HUES6 (cell line): ENCODE measurements at regions not wholly inside any gene's neighbourhood (a gene's known extent, or its start where the extent isn't known, plus 50 kb on each side); places are given as distances from the start of the nearest gene placed in this dataset.

ENCODE experiments used
- H3K27ac ChIP-seq: 2 replicates; pipeline ENCODE4 v1.7.0; 2013; ENCODE audit warnings: low read depth, mild to moderate bottlenecking, low read length, inconsistent platforms
- H3K27me3 ChIP-seq: 2 replicates; pipeline ENCODE4 v1.6.1; 2013; ENCODE audit warnings: low read length; ENCODE audit not compliant: control insufficient read depth, insufficient read depth
- H3K36me3 ChIP-seq: 2 replicates; pipeline ENCODE4 v1.6.1; 2013; ENCODE audit warnings: low read length; ENCODE audit not compliant: control insufficient read depth, insufficient read depth
- H3K4me1 ChIP-seq: 2 replicates; pipeline ENCODE4 v1.6.1; 2013; ENCODE audit warnings: low read length; ENCODE audit not compliant: control insufficient read depth, insufficient read depth
- H3K4me3 ChIP-seq: 2 replicates; pipeline ENCODE4 v1.5.1; 2013; ENCODE audit warnings: low read depth, low read length
- H3K9ac ChIP-seq: one replicate; pipeline ENCODE4 v1.6.1; 2013; ENCODE audit warnings: mild to moderate bottlenecking, low read length
- H3K9me3 ChIP-seq: 2 replicates; pipeline ENCODE4 v1.6.1; 2013; ENCODE audit warnings: low read depth, low read length; ENCODE audit not compliant: control insufficient read depth, insufficient read depth

DNA sequence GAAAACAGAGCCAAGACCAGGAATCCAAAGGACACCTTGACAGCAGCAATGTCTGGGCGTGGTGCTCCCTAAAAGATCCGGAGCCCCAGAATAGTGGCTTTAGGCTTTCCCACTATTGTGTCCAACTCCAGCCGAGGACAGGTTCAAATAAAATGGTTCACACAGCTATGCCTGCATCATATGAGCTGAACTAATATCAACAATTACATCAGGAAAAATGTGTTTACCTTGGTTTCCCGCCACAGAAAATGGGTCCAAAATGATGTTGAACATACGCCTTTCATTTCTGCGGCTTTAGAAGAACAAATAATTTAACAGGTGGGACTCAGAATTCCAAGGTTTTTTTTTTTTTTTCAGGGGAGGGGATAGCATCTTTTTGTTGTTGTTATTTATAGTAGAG is 93.6 kb downstream of the OSR1 start:
- H3K4me3 ChIP-seq = no peak overlapping the region
- no peak overlapping the region for H3K27ac ChIP-seq
- no peaks in the 10 kb centered on the region for H3K9me3 ChIP-seq
- no peaks in the 10 kb centered on the region for H3K36me3 ChIP-seq
- no peaks in the 10 kb centered on the region for H3K4me1 ChIP-seq
- H3K27me3 ChIP-seq = no peaks in the 10 kb centered on the region
- no peak overlapping the region for H3K9ac ChIP-seq

DNA sequence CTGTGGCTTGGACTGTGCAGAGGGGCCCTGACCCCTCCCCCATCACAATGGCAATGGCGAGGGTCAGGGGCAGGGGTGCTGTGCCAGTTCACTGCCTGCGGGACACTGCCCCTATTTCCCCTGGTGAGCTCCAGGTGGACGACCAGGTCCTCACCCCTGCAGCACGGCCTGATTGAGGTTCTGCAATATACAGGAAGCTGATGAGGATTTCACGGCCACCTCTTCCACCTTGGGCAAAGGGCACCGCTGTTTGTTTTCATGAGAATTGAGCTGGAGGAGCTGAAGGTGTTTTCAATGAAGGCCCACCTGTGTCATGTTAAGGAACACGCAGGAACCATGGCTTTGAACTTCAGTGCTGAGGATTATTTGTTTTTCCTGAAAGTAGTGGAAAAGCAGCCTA is 96.3 kb downstream of the OSR1 start:
- H3K4me3 ChIP-seq = no peak overlapping the region
- no peak overlapping the region for H3K9ac ChIP-seq
- H3K4me1 ChIP-seq = no peaks in the 10 kb centered on the region
- H3K9me3 ChIP-seq = no peaks in the 10 kb centered on the region
- no peaks in the 10 kb centered on the region for H3K36me3 ChIP-seq
- H3K27ac ChIP-seq = no peak overlapping the region
- H3K27me3 ChIP-seq = no peaks in the 10 kb centered on the region

DNA sequence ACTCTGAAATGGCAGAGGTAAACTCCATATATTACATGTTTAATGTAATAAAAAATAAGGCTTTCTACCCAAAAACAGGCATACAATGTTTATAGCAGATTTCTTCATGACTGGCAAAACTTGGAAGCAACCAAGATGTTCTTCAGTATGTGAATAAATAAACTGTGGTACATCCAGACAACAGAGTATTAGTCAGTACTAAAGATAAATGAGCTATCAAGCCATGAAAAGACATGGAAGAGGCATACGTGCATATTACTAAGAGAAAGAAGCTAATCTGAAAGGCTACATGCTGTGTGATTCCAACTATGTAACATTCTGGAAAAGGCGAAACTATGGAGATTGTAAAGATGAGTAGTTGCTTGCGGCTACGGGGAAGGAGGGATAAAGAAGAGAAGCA is 97.4 kb downstream of the OSR1 start:
- H3K9ac ChIP-seq = no peak overlapping the region
- H3K36me3 ChIP-seq = no peaks in the 10 kb centered on the region
- H3K27me3 ChIP-seq = no peaks in the 10 kb centered on the region
- no peaks in the 10 kb centered on the region for H3K4me1 ChIP-seq
- H3K4me3 ChIP-seq = no peak overlapping the region
- H3K9me3 ChIP-seq = no peaks in the 10 kb centered on the region
- no peak overlapping the region for H3K27ac ChIP-seq

DNA sequence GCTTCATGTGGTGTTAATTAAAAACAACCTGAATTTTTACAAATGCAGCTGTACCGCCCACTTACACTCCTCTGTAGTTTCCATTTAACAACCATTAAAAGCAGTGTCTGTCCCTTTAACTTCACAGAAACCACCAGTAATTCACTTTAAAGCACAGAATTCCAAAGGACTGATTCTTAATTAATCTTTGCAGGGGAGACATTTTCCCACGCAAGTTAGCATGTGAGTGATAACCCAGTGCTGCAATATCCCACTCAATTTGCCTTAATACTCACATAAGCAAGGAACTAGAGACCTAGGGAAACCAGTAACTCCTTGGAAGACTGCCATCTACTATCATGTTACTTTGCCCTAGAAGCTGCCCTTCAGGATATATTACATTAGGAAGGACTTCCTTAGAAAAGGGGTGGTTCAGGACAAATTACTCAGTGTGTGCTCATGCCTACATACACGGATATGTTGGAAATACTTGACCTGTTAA is 102.3 kb downstream of the OSR1 start:
- Histone ChIP-seq H3K27ac (no peak overlapping the region), H3K4me3 (no peak overlapping the region), H3K4me1 (no peaks in the 10 kb centered on the region), H3K9me3 (no peaks in the 10 kb centered on the region), H3K9ac (no peak overlapping the region), H3K36me3 (no peaks in the 10 kb centered on the region), H3K27me3 (no peaks in the 10 kb centered on the region)

DNA sequence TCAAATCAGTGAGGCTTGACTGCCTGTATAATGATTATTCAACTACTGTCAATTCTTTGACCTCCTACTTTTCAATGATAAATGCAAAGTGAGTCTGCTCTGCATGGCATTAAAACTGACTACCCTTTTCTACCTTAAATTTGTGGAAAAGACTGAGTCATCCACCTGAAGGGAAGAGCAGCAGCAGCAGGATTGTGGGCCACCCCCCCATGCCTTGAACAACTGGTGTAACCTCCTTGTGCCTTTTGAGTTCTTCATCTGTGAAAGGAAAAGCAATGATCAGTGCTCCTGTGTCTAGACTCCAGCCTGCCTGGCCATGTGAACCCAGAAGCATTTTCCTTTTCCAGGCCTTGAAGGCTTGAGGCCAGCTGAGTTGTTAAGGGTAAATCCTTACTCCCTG is 102.9 kb downstream of the OSR1 start:
- H3K4me1 ChIP-seq = no peaks in the 10 kb centered on the region
- no peak overlapping the region for H3K27ac ChIP-seq
- H3K4me3 ChIP-seq = no peak overlapping the region
- no peaks in the 10 kb centered on the region for H3K36me3 ChIP-seq
- H3K27me3 ChIP-seq = no peaks in the 10 kb centered on the region
- H3K9me3 ChIP-seq = no peaks in the 10 kb centered on the region
- no peak overlapping the region for H3K9ac ChIP-seq

DNA sequence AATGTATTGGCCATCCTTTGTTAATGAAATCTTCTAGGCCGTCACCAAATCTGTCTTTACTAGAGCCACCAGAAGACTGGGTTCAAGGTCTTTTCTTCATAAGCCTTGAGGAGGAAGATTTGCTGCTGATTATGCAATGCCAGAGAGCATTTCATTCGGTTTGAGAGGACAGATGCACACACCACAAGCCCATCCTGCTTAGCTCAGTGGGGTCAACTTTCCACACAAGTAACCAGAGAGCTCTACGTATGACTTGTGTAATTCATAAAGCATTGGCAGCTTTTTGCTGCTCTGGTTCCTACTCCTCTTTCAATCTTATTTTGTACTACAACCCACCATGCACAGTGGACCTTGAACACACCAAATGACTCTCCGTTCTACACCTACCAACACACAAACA is 106.9 kb downstream of the OSR1 start:
- H3K9ac ChIP-seq = no peak overlapping the region
- no peak overlapping the region for H3K4me3 ChIP-seq
- no peaks in the 10 kb centered on the region for H3K4me1 ChIP-seq
- H3K36me3 ChIP-seq = no peaks in the 10 kb centered on the region
- H3K9me3 ChIP-seq = no peaks in the 10 kb centered on the region
- no peaks in the 10 kb centered on the region for H3K27me3 ChIP-seq
- H3K27ac ChIP-seq = no peak overlapping the region

DNA sequence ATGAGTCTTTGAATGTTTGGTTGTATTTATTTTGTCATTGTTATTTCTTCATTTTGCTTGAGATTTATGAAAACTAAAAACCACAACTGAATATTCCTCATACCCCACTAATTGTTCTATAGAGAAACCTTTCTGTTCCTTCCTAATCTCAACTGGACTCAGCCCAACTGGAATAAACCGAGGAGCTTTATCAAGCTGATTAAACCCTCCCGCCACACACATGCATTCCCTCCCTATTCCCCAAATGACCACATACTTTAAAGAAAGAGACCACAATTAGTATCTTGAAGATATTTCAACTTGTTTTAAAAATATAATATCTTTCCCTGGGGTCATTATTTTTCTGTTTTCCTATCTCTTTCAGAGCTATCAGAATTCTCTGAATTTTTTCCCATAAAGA is 107.5 kb downstream of the OSR1 start:
- no peak overlapping the region for H3K9ac ChIP-seq
- no peak overlapping the region for H3K27ac ChIP-seq
- no peaks in the 10 kb centered on the region for H3K4me1 ChIP-seq
- no peaks in the 10 kb centered on the region for H3K36me3 ChIP-seq
- no peaks in the 10 kb centered on the region for H3K27me3 ChIP-seq
- no peaks in the 10 kb centered on the region for H3K9me3 ChIP-seq
- no peak overlapping the region for H3K4me3 ChIP-seq

DNA sequence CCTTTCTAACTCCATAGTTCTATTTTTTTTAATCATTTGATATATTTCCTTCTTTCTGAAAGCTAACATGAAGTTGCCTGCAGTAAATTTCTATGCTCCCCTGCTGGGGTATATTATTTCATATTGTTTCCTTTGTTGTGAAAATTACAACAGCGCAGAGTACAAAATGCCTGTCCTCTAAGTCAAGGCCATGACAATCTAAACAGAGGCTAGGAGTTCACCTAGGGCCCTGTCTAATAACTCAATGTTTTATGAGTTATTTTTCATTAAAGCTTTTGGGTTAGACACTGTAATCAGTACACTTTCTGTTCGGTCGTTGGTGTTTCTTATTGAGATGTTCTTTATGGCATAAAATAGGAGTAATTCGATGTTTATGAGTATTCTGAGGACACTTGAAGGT is 111.2 kb downstream of the OSR1 start:
- Histone ChIP-seq H3K36me3 (no peaks in the 10 kb centered on the region), H3K27me3 (no peaks in the 10 kb centered on the region), H3K9ac (no peak overlapping the region), H3K9me3 (no peaks in the 10 kb centered on the region), H3K4me1 (no peaks in the 10 kb centered on the region), H3K4me3 (no peak overlapping the region), H3K27ac (no peak overlapping the region)

DNA sequence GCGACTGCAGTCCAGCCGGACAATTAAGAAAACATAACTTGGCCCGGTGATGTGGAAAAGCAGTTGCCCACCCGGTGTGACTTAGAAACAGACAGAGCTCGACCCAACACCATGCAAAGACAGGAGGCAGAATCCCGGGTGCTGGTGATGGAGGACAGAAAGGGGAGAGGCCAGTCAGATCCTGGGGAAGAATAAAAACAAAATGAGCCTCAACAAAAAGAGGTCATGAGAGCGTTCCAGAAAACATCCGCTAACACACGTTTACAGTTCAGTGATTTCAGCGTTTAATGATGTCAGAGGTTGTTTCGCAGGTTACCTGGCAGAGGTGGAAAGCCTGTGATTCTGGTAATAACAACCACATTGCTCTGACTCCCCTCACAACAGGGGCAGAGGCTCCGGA is 111.9 kb downstream of the OSR1 start:
- Histone ChIP-seq H3K27me3 (no peaks in the 10 kb centered on the region), H3K9ac (no peak overlapping the region), H3K27ac (no peak overlapping the region), H3K4me3 (no peak overlapping the region), H3K36me3 (no peaks in the 10 kb centered on the region), H3K4me1 (no peaks in the 10 kb centered on the region), H3K9me3 (no peaks in the 10 kb centered on the region)

DNA sequence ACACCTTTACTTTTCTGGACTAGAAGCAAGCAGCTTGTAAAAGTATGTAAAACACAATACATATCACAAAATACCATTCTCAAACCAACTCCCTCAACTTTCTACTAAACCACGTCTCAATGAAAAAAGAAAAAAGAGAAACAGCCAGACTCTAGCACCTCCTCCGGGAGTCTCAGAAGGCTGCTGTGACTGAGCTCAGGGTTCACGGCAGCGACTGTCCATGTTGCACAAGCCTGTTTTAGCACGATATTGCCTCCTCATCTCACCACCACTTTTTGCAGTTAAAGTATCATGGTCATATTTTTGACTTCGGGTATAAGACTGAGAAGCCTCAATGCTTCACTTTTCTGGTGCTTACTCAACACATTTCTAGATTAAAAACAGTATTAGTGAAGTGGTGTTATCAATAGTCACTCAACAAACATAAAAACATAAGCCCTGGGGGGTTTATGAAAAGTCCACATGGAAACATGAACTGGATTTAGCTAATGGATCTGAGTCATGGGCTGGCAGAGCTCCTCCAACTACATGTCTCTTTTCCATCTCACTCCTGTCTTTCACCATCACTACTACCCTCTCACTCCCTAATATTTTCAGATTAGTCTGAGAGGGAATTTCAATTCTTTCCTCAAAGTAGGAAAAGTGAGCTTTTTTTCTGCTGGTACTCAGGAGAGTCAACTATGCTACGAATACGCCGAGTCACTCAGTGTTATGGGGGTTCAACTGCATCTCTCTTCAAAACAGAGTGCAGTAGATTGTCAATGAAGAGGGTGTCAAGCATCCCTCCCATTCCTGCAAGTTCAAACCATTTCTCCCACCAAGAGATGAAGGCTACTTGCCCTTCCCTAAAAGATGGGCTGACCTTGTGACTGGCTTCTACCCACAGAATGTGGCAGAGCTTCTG is 113.7 kb downstream of the OSR1 start:
- no peak overlapping the region for H3K27ac ChIP-seq
- no peak overlapping the region for H3K9ac ChIP-seq
- H3K9me3 ChIP-seq = no peaks in the 10 kb centered on the region
- no peaks in the 10 kb centered on the region for H3K27me3 ChIP-seq
- no peaks in the 10 kb centered on the region for H3K4me1 ChIP-seq
- no peaks in the 10 kb centered on the region for H3K36me3 ChIP-seq
- no peak overlapping the region for H3K4me3 ChIP-seq

DNA sequence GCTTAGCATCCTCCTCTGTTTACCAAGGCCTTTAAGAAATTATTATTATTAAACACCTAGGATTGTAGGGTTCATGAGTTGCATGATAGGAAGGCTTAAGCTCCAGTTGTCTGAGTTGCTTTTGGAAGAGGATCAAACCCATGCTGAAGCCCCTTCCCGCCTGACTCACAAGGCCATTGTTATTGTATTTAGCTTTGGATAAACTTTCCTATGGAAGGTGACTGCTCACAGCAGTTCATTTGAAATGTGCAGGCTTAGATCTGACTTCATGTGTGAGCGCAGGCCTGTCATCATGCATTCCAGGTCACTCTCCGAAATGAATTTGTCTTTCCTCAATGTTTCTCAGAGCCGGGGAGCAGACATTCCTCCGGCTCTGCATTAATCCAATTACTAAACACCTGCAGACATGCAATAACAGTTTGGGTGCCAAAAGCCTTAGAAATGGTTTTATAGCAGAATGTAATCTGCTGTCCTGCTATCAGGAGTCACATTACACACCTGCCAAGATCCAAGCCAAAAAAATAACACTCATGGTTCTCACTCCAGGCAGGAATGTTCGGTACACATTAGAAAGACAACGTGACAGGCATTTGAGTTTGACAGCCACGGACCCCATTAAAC is 119.9 kb downstream of the OSR1 start:
- H3K36me3 ChIP-seq = no peaks in the 10 kb centered on the region
- H3K9me3 ChIP-seq = no peaks in the 10 kb centered on the region
- no peaks in the 10 kb centered on the region for H3K27me3 ChIP-seq
- no peaks in the 10 kb centered on the region for H3K4me1 ChIP-seq
- no peak overlapping the region for H3K9ac ChIP-seq
- no peak overlapping the region for H3K4me3 ChIP-seq
- no peak overlapping the region for H3K27ac ChIP-seq
